ENCODE measurements at regions not wholly inside any gene's neighbourhood (a gene's known extent, or its start where the extent isn't known, plus 50 kb on each side); places are given as distances from the start of the nearest gene placed in this dataset.
"Not testable (repeated sequence)": the region's sequence is repeated elsewhere in the genome, so short reads cannot be mapped to it uniquely, and the experiment has no call there.

- no peak for TF ChIP-seq ZFX (IDR thresholded peaks at IDR 0.05)
- TF ChIP-seq, protein P1, sequence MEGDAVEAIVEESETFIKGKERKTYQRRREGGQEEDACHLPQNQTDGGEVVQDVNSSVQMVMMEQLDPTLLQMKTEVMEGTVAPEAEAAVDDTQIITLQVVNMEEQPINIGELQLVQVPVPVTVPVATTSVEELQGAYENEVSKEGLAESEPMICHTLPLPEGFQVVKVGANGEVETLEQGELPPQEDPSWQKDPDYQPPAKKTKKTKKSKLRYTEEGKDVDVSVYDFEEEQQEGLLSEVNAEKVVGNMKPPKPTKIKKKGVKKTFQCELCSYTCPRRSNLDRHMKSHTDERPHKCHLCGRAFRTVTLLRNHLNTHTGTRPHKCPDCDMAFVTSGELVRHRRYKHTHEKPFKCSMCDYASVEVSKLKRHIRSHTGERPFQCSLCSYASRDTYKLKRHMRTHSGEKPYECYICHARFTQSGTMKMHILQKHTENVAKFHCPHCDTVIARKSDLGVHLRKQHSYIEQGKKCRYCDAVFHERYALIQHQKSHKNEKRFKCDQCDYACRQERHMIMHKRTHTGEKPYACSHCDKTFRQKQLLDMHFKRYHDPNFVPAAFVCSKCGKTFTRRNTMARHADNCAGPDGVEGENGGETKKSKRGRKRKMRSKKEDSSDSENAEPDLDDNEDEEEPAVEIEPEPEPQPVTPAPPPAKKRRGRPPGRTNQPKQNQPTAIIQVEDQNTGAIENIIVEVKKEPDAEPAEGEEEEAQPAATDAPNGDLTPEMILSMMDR (conservative IDR thresholded peaks at IDR 0.05) = no peak
- H3K27ac ChIP-seq = no peak overlapping the region
Observed at GRCh38 chrX:95919605-95920004, 765.0 kb upstream of the DIAPH2 start.

DNA sequence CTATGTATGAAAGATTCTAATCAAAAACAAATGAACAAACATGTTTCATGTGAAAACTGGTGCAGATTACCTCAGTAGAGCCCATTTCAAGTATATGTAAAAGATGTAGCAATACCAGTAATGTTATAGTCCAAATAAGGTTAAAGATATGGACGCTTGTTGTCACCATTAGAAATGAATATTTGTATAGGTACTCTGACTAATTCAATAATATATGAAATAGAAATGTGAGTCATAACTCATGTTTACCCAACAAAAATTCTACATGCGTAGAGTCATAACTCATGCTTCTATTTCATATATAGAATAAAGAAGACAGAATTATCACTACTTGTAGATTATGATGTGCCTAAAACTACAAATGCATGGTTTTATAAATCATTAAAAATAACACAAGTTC lies 739.1 kb upstream of the DIAPH2 start:
- TF ChIP-seq ZFX (IDR thresholded peaks at IDR 0.05) = no peak
- TF ChIP-seq, protein P1 (conservative IDR thresholded peaks at IDR 0.05) = no peak
- no peak overlapping the region for H3K27ac ChIP-seq

DNA sequence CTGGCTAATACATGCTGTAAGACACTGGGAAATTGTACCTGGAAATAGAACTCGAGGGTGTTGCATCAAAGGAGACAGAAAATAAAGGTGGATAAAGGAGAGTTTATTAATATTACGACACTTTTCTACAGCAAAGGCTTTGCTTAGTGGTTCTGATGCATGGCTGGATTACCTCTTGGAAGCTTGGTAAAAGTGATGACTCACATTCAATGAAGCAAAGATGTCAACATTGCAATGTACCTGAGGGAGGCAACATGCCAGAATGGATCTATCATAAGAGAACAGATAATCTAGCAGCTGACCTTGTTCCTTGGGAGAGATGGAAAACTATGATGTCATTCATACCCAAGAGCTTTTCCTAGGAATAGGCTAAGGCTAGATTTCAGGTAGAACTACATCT lies 735.1 kb upstream of the DIAPH2 start:
- TF ChIP-seq, protein P1 (conservative IDR thresholded peaks at IDR 0.05) = no peak
- H3K27ac ChIP-seq = no peak overlapping the region

GRCh38 chrX:95950679-95951078 lies 734.0 kb upstream of the DIAPH2 start:
- TF ChIP-seq ZFX (IDR thresholded peaks at IDR 0.05) = no peak
- TF ChIP-seq, protein P1 (conservative IDR thresholded peaks at IDR 0.05) = no peak
- no peak overlapping the region for H3K27ac ChIP-seq

DNA sequence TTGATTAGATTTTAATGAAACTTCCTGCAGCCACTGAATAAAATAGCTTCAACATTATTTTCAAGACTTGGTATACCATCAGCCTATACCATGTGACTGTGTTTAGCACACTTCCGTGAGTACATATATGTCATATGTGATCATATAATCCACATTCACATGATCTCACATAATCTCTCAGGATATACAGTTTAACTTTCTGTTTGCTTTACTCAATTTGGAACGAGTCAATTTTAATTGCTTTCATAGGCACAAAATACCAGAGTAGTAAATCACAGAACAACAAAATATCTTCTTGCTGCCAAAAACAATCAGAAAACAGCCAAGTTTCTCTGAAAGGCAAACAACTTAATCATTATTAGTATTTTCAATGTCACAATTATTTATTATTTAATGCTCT lies 731.1 kb upstream of the DIAPH2 start:
- no peak overlapping the region for H3K27ac ChIP-seq
- TF ChIP-seq, protein P1 (conservative IDR thresholded peaks at IDR 0.05) = no peak
- no peak for TF ChIP-seq ZFX (IDR thresholded peaks at IDR 0.05)

- H3K27ac ChIP-seq = no peak overlapping the region
- TF ChIP-seq ZFX (IDR thresholded peaks at IDR 0.05) = no peak
- TF ChIP-seq, protein P1 (conservative IDR thresholded peaks at IDR 0.05) = no peak
Observed at GRCh38 chrX:95956745-95957144, 727.9 kb upstream of the DIAPH2 start.

DNA sequence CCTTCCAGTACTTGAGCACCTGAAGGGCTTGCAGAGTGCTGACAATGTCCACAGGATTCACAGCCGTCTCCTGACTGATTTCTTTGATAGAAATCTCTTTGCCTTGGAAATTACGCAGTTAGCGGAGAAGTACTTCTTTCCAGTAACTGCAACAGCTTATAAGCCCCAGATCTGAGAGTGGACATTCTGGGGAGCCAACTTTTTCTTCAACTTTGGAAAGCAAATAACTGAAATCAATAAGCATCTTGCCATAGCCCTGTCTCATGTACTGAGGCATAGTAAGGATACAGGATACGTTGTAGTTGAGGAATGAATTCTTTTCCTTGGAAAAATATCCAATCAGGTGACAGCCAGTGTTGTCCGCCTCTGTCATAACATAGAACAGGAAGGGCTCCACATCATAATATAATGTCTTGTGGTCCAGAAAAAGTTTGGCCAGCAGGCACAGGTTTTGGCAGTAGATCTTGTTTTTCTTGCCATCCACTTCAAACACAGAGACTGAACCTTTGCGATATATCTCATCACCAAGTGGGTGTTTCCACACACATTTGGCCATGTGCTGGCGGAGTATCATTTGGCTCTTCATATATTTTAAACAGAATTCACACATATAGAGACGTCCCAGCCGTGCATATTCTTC lies 711.1 kb upstream of the DIAPH2 start:
- not testable (repeated sequence) for H3K27ac ChIP-seq

DNA sequence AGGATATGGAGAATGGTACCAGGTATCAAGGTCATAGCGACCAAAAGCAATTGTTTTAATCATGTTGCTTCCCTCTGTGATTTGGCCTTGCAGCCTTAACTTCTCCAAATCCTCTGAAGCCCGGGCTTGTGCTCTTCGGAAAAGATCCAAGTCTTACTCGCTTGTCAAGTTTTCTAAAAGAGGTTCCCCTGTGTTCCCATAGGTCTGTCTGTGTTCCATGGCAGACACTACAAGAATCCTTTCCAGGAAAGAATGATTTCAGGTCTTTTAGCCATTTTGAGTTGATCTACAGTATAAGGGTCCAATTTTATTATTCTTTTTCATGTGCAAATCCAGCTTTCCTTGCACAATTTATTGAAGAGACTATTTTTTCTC lies 710.6 kb upstream of the DIAPH2 start:
- TF ChIP-seq, protein P1 (conservative IDR thresholded peaks at IDR 0.05) = no peak
- TF ChIP-seq ZFX (IDR thresholded peaks at IDR 0.05) = no peak
- no peak overlapping the region for H3K27ac ChIP-seq

Measured in C4-2B (cell line).